Gastrocnemius medialis (tissue), 4 donors: ENCODE measurements at regions not wholly inside any gene's neighbourhood (a gene's known extent, or its start where the extent isn't known, plus 50 kb on each side); places are given as distances from the start of the nearest gene placed in this dataset.

Experiments
- CTCF ChIP-seq, 5 experiments: fragments of 450-650 bp in 3 of 5; fragments of 200-600 bp in 2 of 5; sonication (generic) in 2 of 5; IDR thresholded peaks in 4 of 5; conservative IDR thresholded peaks in 1 of 5; 1 replicate in 4 of 5; 2 replicates in 1 of 5; pipeline ENCODE4 v1.5.1; 2016 to 2019; ENCODE audit warnings: antibody characterized with exemption in 5 of 5, mild to moderate bottlenecking in 3 of 5, moderate library complexity in 3 of 5
- POLR2A ChIP-seq, 2 donors: fragments of 450-650 bp; IDR thresholded peaks; one replicate each; pipeline ENCODE4 v1.6.1; 2017; ENCODE audit warnings: antibody characterized with exemption in 2 of 2, mild to moderate bottlenecking in 2 of 2, moderate library complexity in 2 of 2

DNA sequence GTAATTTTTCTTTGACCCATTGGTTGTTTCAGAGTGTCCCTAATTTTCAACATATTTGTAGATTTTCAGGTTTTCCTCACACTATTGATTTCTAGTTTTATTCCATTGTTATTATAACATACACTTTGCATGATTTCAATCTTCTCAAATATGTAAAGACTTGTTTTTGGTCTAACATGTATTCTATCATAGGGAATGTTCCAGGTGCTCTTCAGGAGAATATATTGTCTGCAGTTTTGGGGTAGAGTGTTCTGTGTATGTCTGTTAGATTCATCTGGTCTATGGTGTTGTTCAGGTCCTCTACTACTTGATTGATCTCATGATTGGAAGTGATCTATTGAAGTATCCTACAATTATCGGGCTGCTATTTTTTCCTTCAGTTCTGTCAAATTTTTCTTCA is 440.9 kb upstream of the MIR17HG start:
- TF ChIP-seq CTCF (IDR thresholded peaks at IDR 0.05 in 4 of 5, conservative IDR thresholded peaks at IDR 0.05 in 1 of 5) = no peak
- TF ChIP-seq POLR2A (IDR thresholded peaks at IDR 0.05) = no peak
